Fibroblast of pulmonary artery (primary cell): ENCODE measurements at regions not wholly inside any gene's neighbourhood (a gene's known extent, or its start where the extent isn't known, plus 50 kb on each side); places are given as distances from the start of the nearest gene placed in this dataset.

Source experiments
- DNase-seq: peaks from one replicate; pipeline ENCODE4 v3.0.0-alpha.2; 2010; ENCODE audit warnings: low read depth
- H3K4me3 ChIP-seq: replicated peaks from 2 replicates; pipeline ENCODE4 v1.5.1; 2011; ENCODE audit warnings: low read depth, mild to moderate bottlenecking, control low read depth, low read length, moderate library complexity
- TF ChIP-seq, protein P1 (sequence below): IDR thresholded peaks from 2 replicates; pipeline ENCODE4 v1.5.1; 2011; ENCODE audit warnings: mild to moderate bottlenecking, control low read depth, low read length, inconsistent platforms; ENCODE audit errors: missing control alignments

DNA sequence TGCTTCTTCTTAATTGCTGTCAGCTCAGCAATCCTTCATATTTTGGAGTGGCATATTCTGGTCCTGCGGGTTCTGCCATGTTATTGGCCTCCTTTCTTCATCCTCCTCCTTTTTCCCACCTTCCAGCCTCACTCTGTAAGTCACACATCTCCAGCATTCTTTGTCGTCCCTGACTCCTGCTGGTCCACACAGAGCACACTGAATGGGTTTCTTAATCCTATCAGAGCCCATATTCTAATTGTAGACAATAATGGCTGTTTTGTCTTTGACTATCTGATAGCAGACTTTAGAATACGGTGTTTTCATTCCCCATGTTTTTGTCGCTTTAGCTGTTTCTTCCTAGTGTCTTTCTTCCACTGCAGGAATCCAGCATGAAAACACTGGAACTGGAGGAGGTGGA lies 389.6 kb downstream of the REEP3 start:
- H3K4me3 ChIP-seq: no peak overlapping the region
- no peak for DNase-seq
- TF ChIP-seq, protein P1, sequence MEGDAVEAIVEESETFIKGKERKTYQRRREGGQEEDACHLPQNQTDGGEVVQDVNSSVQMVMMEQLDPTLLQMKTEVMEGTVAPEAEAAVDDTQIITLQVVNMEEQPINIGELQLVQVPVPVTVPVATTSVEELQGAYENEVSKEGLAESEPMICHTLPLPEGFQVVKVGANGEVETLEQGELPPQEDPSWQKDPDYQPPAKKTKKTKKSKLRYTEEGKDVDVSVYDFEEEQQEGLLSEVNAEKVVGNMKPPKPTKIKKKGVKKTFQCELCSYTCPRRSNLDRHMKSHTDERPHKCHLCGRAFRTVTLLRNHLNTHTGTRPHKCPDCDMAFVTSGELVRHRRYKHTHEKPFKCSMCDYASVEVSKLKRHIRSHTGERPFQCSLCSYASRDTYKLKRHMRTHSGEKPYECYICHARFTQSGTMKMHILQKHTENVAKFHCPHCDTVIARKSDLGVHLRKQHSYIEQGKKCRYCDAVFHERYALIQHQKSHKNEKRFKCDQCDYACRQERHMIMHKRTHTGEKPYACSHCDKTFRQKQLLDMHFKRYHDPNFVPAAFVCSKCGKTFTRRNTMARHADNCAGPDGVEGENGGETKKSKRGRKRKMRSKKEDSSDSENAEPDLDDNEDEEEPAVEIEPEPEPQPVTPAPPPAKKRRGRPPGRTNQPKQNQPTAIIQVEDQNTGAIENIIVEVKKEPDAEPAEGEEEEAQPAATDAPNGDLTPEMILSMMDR: no peak

DNA sequence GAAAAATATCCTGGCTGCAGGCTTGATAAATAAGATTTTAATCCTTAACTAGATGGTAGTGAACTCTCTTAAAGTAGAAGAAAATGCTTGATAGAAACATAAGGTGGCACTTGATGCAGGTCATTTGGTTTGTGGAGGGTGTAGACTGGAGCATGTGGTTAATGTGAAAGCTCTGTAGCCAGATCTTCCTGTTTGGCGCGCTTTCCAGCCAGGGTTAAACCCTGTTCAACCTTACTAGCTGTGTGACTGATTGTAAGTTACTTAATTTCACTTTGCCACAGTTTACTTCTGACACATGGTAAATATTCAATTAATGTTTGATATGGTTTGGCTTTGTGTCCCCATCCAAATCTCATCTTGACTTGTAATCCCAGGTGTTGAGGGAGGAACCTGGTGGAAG lies 394.0 kb downstream of the REEP3 start:
- TF ChIP-seq, protein P1: no peak
- no peak for DNase-seq
- no peak overlapping the region for H3K4me3 ChIP-seq

DNA sequence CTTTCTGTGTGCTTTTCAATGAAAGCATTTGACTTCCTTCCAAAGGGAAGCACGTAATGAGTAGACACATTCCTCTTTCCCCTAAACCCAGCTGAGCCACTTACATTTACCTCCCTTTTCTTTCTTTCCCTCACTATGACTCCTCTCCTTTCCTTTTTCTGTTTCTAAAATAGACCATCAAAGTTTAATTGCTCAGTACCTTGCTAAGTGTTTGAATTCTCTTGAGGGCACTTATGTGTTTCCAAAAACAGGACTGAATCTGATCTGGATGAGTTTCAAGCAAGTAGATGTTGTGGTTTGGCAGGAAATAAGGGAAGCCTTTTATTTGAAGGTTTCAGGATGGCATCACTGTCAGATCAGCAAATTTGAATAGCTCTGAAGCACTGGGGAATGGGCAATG lies 396.2 kb downstream of the REEP3 start:
- no peak for DNase-seq
- H3K4me3 ChIP-seq: no peak overlapping the region
- TF ChIP-seq, protein P1: no peak

DNA sequence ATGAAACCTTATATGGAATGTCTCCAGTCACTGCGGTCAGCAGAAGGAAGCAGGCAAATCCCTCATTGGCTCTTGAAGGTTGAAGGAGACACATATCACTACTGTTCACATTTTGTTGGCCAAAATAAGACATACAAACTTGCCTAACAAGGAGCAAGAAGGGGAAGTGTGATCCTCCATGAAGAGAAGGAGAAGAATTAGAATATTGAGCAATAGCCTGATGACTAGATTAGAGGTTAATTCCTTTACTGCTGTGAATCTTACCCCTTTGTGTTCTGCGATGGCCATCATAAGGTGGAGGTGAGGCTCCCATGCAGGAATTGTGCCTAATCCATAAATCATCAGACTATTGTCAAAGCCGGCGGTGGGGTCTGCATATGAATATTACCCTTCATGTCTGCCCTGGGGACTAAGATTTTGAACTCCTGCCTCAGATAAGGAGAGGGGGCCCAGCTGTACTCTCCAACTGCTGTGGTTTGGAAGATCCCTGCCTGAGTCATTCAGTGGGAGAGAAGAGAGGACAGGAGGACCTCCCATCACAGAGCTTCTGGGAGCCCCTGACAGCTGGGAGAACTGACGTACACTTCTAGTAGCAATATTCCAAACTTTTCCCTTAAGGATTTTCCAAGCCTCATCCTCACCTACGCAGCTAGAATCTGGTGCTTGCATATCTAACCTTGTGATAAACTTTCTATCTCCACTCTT lies 398.5 kb downstream of the REEP3 start:
- TF ChIP-seq, protein P1: no peak
- no peak overlapping the region for H3K4me3 ChIP-seq
- no peak for DNase-seq

DNA sequence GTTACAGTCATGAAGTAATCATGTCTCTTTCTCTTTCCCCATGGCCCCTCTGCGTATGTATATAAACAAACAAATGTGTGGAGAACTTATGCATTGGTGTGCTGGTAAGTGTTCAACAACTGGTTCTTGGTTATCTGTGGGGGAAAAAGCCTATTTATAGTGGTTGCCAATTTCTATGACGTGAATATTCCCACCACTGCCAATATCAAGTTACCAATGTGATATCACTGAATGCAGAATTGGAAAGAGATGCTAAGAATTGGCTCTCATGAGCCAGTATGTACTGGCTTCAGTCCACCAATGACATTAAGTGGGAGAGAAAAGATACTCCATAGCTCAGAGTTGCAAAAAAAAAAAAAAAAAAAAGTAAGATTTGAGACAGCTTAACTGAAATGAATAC lies 399.7 kb downstream of the REEP3 start:
- TF ChIP-seq, protein P1: no peak
- no peak for DNase-seq
- no peak overlapping the region for H3K4me3 ChIP-seq

DNA sequence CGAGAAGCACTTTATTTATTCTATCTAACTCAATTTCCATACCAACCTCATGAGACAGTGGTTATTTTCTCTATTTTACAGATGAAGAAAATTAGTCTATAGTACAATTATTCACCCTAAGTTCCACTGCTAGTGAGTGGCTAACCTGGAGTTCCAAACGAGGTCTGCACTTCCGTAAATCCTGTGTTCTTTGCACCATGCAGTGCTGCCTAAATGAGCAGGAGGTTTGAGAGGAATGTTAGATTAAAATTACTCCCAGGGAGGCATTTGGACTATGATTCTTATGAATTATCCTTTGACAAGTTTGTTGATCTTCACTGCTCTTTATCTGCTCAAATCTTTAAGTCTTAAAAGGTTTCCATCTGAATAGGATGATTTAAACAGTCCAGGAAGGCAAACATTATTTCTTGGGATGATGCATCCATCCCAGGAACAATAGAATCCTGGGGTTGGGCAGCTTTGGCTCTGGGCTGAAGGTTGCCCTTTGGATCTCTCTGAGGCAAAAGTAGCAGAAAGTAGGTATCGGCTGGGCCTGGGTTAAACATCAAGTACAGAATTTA lies 400.8 kb downstream of the REEP3 start:
- no peak overlapping the region for H3K4me3 ChIP-seq
- no peak for DNase-seq
- TF ChIP-seq, protein P1: no peak
